ENCODE measurements at regions not wholly inside any gene's neighbourhood (a gene's known extent, or its start where the extent isn't known, plus 50 kb on each side); places are given as distances from the start of the nearest gene placed in this dataset.

DNA sequence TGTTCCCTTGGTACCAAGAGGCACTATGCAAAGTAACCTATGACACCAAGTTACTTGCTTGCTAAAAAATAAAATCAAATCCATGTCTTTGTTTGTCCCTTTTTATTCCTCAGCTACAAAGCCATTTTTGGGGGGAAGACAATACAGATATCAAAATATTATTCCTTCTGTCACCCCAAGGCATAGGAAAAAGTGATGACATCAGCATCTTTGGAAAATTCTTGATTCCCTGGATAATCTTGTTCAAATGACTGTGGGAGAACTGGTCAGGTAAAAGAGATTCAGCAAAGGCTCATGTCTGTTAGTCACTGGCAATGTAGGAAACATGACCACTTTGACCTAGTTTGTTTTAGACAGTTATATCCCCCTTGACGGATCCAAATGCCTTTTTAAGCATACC lies 373.1 kb downstream of the MAT2B start:
- no peak for TF ChIP-seq ZNF564 (CRISPR knock-in tag; IDR thresholded peaks at IDR 0.05)
- TF ChIP-seq, protein P1, sequence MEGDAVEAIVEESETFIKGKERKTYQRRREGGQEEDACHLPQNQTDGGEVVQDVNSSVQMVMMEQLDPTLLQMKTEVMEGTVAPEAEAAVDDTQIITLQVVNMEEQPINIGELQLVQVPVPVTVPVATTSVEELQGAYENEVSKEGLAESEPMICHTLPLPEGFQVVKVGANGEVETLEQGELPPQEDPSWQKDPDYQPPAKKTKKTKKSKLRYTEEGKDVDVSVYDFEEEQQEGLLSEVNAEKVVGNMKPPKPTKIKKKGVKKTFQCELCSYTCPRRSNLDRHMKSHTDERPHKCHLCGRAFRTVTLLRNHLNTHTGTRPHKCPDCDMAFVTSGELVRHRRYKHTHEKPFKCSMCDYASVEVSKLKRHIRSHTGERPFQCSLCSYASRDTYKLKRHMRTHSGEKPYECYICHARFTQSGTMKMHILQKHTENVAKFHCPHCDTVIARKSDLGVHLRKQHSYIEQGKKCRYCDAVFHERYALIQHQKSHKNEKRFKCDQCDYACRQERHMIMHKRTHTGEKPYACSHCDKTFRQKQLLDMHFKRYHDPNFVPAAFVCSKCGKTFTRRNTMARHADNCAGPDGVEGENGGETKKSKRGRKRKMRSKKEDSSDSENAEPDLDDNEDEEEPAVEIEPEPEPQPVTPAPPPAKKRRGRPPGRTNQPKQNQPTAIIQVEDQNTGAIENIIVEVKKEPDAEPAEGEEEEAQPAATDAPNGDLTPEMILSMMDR (CRISPR knock-in tag; IDR thresholded peaks at IDR 0.05) = no peak
- TF ChIP-seq, protein P2, sequence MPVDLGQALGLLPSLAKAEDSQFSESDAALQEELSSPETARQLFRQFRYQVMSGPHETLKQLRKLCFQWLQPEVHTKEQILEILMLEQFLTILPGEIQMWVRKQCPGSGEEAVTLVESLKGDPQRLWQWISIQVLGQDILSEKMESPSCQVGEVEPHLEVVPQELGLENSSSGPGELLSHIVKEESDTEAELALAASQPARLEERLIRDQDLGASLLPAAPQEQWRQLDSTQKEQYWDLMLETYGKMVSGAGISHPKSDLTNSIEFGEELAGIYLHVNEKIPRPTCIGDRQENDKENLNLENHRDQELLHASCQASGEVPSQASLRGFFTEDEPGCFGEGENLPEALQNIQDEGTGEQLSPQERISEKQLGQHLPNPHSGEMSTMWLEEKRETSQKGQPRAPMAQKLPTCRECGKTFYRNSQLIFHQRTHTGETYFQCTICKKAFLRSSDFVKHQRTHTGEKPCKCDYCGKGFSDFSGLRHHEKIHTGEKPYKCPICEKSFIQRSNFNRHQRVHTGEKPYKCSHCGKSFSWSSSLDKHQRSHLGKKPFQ (CRISPR knock-in tag; IDR thresholded peaks at IDR 0.05; ENCODE audit: insufficient replicate concordance) = no peak
- TF ChIP-seq TOE1 (CRISPR knock-in tag; IDR thresholded peaks at IDR 0.05) = no peak
- TF ChIP-seq, protein P3, sequence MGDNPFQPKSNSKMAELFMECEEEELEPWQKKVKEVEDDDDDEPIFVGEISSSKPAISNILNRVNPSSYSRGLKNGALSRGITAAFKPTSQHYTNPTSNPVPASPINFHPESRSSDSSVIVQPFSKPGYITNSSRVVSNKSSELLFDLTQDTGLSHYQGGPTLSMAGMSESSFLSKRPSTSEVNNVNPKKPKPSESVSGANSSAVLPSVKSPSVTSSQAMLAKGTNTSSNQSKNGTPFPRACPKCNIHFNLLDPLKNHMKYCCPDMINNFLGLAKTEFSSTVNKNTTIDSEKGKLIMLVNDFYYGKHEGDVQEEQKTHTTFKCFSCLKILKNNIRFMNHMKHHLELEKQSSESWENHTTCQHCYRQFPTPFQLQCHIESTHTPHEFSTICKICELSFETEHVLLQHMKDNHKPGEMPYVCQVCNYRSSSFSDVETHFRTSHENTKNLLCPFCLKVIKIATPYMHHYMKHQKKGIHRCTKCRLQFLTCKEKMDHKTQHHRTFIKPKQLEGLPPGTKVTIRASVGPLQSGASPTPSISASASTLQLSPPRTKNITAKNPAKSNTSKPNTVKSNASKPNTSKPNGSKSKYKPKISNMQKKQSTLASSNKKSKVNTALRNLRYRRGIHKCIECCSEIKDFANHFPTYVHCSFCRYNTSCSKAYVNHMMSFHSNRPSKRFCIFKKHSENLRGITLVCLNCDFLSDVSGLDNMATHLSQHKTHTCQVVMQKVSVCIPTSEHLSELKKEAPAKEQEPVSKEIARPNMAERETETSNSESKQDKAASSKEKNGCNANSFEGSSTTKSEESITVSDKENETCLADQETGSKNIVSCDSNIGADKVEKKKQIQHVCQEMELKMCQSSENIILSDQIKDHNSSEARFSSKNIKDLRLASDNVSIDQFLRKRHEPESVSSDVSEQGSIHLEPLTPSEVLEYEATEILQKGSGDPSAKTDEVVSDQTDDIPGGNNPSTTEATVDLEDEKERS (CRISPR knock-in tag; IDR thresholded peaks at IDR 0.05) = no peak
- TF ChIP-seq, protein P4, sequence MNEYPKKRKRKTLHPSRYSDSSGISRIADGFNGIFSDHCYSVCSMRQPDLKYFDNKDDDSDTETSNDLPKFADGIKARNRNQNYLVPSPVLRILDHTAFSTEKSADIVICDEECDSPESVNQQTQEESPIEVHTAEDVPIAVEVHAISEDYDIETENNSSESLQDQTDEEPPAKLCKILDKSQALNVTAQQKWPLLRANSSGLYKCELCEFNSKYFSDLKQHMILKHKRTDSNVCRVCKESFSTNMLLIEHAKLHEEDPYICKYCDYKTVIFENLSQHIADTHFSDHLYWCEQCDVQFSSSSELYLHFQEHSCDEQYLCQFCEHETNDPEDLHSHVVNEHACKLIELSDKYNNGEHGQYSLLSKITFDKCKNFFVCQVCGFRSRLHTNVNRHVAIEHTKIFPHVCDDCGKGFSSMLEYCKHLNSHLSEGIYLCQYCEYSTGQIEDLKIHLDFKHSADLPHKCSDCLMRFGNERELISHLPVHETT (CRISPR knock-in tag; conservative IDR thresholded peaks at IDR 0.05) = no peak
- TF ChIP-seq TCF7L2 (IDR thresholded peaks at IDR 0.05; ENCODE audit: low read depth, low read length) = no peak
- no peak for TF ChIP-seq SATB2 (CRISPR knock-in tag; IDR thresholded peaks at IDR 0.05)
- no peak for TF ChIP-seq GABPA (IDR thresholded peaks at IDR 0.05; ENCODE audit: low read depth, low read length)
- no peak for TF ChIP-seq GABPA (CRISPR knock-in tag; IDR thresholded peaks at IDR 0.05; ENCODE audit: low read depth)
